ENCODE measurements at regions not wholly inside any gene's neighbourhood (a gene's known extent, or its start where the extent isn't known, plus 50 kb on each side); places are given as distances from the start of the nearest gene placed in this dataset.

DNA sequence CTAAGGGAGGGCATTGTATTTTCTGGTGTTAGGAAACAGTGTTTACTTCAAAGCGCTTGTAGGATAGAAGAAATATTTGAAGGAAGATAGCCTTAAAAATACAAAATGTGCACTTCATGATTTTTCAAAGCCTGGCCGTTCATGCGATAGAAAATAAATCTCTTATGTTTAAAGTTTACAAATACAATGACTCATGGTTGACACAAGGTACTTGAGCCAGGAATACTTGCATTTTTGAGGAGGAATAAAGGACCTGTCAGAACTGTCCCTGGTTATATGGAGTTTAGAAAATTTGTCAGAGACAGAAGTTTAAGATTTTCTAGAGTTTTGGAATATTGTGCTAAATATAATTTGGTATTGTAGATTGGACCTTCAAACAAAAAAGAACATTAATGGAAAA is 1223.2 kb upstream of the SLC10A2 start:
- Histone ChIP-seq H3K4me3 (no peak overlapping the region), H3K9me3 (no peaks in the 10 kb centered on the region), H3K4me1 (no peaks in the 10 kb centered on the region), H3K27ac (replicated peaks in 1 of 4) (no peak overlapping the region), H3K27me3 (no peaks in the 10 kb centered on the region), H3K36me3 (no peaks in the 10 kb centered on the region)
- no peak for DNase-seq (ENCODE audit: extremely low spot score)
- intact Hi-C loops (cut with DNase I): no loop called here
- TF ChIP-seq POLR2A (IDR thresholded peaks at IDR 0.05; ENCODE audit: low read depth): no peak
- TF ChIP-seq, protein P1, sequence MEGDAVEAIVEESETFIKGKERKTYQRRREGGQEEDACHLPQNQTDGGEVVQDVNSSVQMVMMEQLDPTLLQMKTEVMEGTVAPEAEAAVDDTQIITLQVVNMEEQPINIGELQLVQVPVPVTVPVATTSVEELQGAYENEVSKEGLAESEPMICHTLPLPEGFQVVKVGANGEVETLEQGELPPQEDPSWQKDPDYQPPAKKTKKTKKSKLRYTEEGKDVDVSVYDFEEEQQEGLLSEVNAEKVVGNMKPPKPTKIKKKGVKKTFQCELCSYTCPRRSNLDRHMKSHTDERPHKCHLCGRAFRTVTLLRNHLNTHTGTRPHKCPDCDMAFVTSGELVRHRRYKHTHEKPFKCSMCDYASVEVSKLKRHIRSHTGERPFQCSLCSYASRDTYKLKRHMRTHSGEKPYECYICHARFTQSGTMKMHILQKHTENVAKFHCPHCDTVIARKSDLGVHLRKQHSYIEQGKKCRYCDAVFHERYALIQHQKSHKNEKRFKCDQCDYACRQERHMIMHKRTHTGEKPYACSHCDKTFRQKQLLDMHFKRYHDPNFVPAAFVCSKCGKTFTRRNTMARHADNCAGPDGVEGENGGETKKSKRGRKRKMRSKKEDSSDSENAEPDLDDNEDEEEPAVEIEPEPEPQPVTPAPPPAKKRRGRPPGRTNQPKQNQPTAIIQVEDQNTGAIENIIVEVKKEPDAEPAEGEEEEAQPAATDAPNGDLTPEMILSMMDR (IDR thresholded peaks at IDR 0.05): no peak
- no peak for TF ChIP-seq POLR2AphosphoS5 (IDR thresholded peaks at IDR 0.05)
- TF ChIP-seq EP300 (IDR thresholded peaks at IDR 0.05): no peak
- 58% methylated on average over 3 of the region's 3 CpGs for WGBS

DNA sequence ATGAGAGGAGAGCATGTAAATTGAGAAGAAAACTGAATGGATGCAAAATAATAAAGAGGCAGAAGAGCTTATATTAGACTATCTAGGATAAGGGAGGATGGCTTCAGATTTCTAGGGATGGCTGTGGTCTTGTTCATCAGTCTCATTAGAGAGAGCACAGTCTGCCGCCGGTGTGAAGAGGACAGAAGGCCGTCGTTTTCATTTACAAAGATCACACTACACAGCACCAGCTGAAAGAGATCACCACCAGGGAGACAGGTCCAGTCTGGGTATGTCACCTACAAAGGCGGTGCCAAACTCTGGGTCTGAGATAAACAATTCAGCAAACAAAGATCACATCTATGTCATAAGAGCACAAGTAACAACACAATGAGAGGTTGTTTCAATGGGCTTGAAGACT is 1222.3 kb upstream of the SLC10A2 start:
- 74% methylated on average over 5 of the region's 5 CpGs for WGBS
- DNase-seq (ENCODE audit: extremely low spot score): no peak
- intact Hi-C loops (cut with DNase I): no loop called here
- H3K4me1 ChIP-seq: no peaks in the 10 kb centered on the region
- H3K36me3 ChIP-seq: no peaks in the 10 kb centered on the region
- no peaks in the 10 kb centered on the region for H3K9me3 ChIP-seq
- H3K4me3 ChIP-seq: no peak overlapping the region
- TF ChIP-seq, protein P1 (IDR thresholded peaks at IDR 0.05): no peak
- TF ChIP-seq EP300 (IDR thresholded peaks at IDR 0.05) (no peak), POLR2AphosphoS5 (IDR thresholded peaks at IDR 0.05) (no peak), POLR2A (IDR thresholded peaks at IDR 0.05; ENCODE audit: low read depth) (no peak)
- H3K27ac ChIP-seq (replicated peaks in 1 of 4): no peak overlapping the region
- no peaks in the 10 kb centered on the region for H3K27me3 ChIP-seq

DNA sequence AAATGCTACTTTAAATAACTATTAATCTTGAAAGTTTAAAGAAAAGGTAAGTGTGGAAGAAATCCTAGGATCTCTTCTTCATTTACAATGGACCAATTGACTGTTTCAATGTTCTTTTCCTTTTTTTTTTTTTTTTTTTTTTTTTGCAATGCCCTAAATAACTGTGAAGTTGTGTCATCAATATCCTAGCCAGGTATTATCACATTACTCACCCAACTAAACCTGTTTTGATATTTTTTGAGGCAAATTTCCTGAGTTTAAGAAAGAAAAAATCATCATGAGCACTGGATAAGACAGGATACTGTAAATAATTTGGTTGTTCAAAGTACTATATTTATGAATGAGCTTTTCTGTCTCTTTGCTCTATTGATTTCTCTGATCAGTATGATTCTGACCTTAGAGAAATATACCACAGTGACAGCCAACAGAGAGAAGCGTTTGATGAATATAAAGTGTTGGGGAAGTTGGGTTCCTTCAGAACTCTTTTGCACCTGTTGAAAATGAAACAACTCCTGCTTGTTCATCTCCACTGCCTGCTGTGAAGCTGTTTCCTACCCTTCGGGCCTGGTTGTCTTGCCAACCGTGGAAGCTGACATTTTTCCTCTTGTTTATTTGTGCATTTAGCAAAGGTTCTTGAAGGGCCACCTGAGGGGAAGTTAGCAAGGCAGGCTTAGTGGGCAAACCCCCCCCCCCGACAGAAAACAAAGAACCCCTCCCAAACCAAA is 1220.5 kb upstream of the SLC10A2 start:
- TF ChIP-seq POLR2AphosphoS5 (IDR thresholded peaks at IDR 0.05): no peak
- no peak for TF ChIP-seq POLR2A (IDR thresholded peaks at IDR 0.05; ENCODE audit: low read depth)
- no peak for TF ChIP-seq EP300 (IDR thresholded peaks at IDR 0.05)
- TF ChIP-seq, protein P1 (IDR thresholded peaks at IDR 0.05): no peak
- Histone ChIP-seq H3K4me3 (no peak overlapping the region), H3K27me3 (no peaks in the 10 kb centered on the region), H3K36me3 (no peaks in the 10 kb centered on the region), H3K9me3 (no peaks in the 10 kb centered on the region), H3K27ac (replicated peaks in 1 of 4) (no peak overlapping the region), H3K4me1 (no peaks in the 10 kb centered on the region)
- WGBS: 32% methylated on average over 4 of the region's 4 CpGs
- intact Hi-C loops (cut with DNase I): no loop called here
- DNase-seq (ENCODE audit: extremely low spot score): no peak

DNA sequence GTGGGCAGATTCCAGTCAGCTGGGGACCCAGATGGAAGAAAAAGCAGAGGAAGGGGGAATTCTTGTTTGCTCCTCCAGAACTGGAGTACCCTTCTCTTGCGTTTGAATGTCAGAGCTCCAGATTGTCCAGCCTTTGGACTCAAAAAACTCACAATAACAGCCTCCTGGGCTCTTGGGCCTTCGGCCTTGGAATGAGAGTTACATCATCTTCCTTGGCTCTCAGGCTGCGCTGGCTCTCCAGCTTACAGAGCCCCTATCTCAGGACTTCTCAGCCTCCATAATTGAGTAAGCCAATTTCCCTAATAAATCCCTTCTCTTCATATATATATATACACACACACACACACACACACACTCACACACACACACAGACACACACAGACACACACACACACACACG is 1215.7 kb upstream of the SLC10A2 start:
- 81% methylated on average over 4 of the region's 4 CpGs for WGBS
- Histone ChIP-seq H3K4me3 (no peak overlapping the region), H3K9me3 (no peaks in the 10 kb centered on the region), H3K27ac (replicated peaks in 1 of 4) (no peak overlapping the region), H3K27me3 (no peaks in the 10 kb centered on the region), H3K36me3 (no peaks in the 10 kb centered on the region), H3K4me1 (no peaks in the 10 kb centered on the region)
- TF ChIP-seq, protein P1 (IDR thresholded peaks at IDR 0.05): no peak
- no peak for TF ChIP-seq POLR2AphosphoS5 (IDR thresholded peaks at IDR 0.05)
- intact Hi-C loops (cut with DNase I): no loop called here
- no peak for DNase-seq (ENCODE audit: extremely low spot score)

DNA sequence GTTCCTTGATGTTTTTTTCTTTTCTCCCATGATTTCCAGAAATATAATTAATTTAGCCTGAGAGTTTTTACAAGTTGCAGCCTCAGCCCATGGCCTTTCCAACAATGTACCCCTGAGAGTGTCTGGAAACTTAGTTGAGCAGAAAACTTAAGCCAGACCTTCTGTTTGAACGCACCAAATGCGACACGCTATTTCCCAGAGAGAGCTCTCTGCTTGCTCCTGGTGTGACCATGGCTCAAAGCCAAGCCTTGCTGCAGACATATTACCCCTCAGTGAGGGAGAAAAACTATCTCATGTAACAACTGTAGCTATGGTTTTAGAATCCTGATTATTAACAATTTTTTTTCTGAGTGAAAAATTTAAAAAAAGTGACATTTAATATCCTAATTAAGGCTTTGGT is 1204.5 kb upstream of the SLC10A2 start:
- H3K36me3 ChIP-seq: no peaks in the 10 kb centered on the region
- DNase-seq (ENCODE audit: extremely low spot score): no peak
- TF ChIP-seq POLR2A (IDR thresholded peaks at IDR 0.05; ENCODE audit: low read depth) (no peak), POLR2AphosphoS5 (IDR thresholded peaks at IDR 0.05) (no peak), EP300 (IDR thresholded peaks at IDR 0.05) (no peak)
- TF ChIP-seq, protein P1 (IDR thresholded peaks at IDR 0.05): no peak
- no peaks in the 10 kb centered on the region for H3K9me3 ChIP-seq
- WGBS: 64% methylated on average over 3 of the region's 3 CpGs
- intact Hi-C loops (cut with DNase I): no loop called here
- H3K27me3 ChIP-seq: no peaks in the 10 kb centered on the region
- no peak overlapping the region for H3K27ac ChIP-seq (replicated peaks in 1 of 4)
- H3K4me3 ChIP-seq: no peak overlapping the region
- H3K4me1 ChIP-seq: no peaks in the 10 kb centered on the region

Data from esophagus muscularis mucosa (tissue), 4 donors.